GM23248 (cell line): ENCODE measurements at regions not wholly inside any gene's neighbourhood (a gene's known extent, or its start where the extent isn't known, plus 50 kb on each side); places are given as distances from the start of the nearest gene placed in this dataset.
A peak's percentile ranks its signal among the peaks of the same experiment; 100 is the strongest.

Experiments
- DNase-seq: peaks from one replicate; pipeline ENCODE4 v3.0.0-alpha.2; 2015
- H2AFZ ChIP-seq: fragments of 200-600 bp; sonication (generic); 2 replicates; pipeline ENCODE4 v1.6.1; 2016; ENCODE audit warnings: antibody characterized with exemption
- H3F3A ChIP-seq: fragments of 200-600 bp; sonication (generic); 2 replicates; pipeline ENCODE4 v1.6.1; 2016; ENCODE audit warnings: mild to moderate bottlenecking, antibody characterized with exemption, mixed run types; ENCODE audit not compliant: insufficient read depth
- H3K27ac ChIP-seq: fragments of 200-600 bp; sonication (generic); 2 replicates; pipeline ENCODE4 v1.5.1; 2016; ENCODE audit warnings: mild to moderate bottlenecking
- H3K27me3 ChIP-seq: fragments of 200-600 bp; sonication (generic); replicated peaks from 2 replicates; pipeline ENCODE4 v1.6.1; 2016; ENCODE audit warnings: mild to moderate bottlenecking; ENCODE audit not compliant: insufficient read depth
- H3K36me3 ChIP-seq: fragments of 200-600 bp; sonication (generic); 2 replicates; pipeline ENCODE4 v1.6.1; 2016; ENCODE audit warnings: low read depth, mild to moderate bottlenecking
- H3K4me1 ChIP-seq: fragments of 200-600 bp; sonication (generic); 2 replicates; pipeline ENCODE4 v1.6.1; 2016; ENCODE audit warnings: mild to moderate bottlenecking; ENCODE audit not compliant: insufficient read depth
- H3K4me2 ChIP-seq: fragments of 200-600 bp; sonication (generic); one replicate; pipeline ENCODE4 v1.6.1; 2016; ENCODE audit warnings: mild to moderate bottlenecking; ENCODE audit not compliant: unreplicated experiment
- H3K4me3 ChIP-seq: fragments of 200-600 bp; sonication (generic); 2 replicates; pipeline ENCODE4 v1.5.1; 2016; ENCODE audit warnings: mild to moderate bottlenecking
- H3K79me2 ChIP-seq: fragments of 200-600 bp; sonication (generic); 2 replicates; pipeline ENCODE4 v1.6.1; 2016; ENCODE audit warnings: mild to moderate bottlenecking; ENCODE audit not compliant: insufficient read depth
- H3K9ac ChIP-seq: fragments of 200-600 bp; sonication (generic); 2 replicates; pipeline ENCODE4 v1.6.1; 2016; ENCODE audit warnings: mild to moderate bottlenecking
- H3K9me2 ChIP-seq: fragments of 200-600 bp; sonication (generic); 2 replicates; pipeline ENCODE4 v1.6.1; 2016; ENCODE audit warnings: mixed run types, mild to moderate bottlenecking, moderate library complexity; ENCODE audit not compliant: insufficient read depth
- H3K9me3 ChIP-seq: fragments of 200-600 bp; sonication (generic); one replicate; pipeline ENCODE4 v1.6.1; 2017; ENCODE audit warnings: low read depth
- H4K20me1 ChIP-seq: fragments of 200-600 bp; sonication (generic); 2 replicates; pipeline ENCODE4 v1.6.0; 2016; ENCODE audit not compliant: insufficient read depth
- EZH2 ChIP-seq: fragments of 200-600 bp; sonication (generic); IDR thresholded peaks from 2 replicates; pipeline ENCODE4 v1.6.1; 2018; ENCODE audit warnings: antibody characterized with exemption, mild to moderate bottlenecking; ENCODE audit not compliant: insufficient read depth, poor library complexity, severe bottlenecking
- EZH2phosphoT487 ChIP-seq: fragments of 200-600 bp; sonication (generic); IDR thresholded peaks from 2 replicates; pipeline ENCODE4 v1.6.1; 2018; ENCODE audit warnings: antibody characterized with exemption, moderate library complexity, mild to moderate bottlenecking, low read depth; ENCODE audit not compliant: insufficient read depth
- WGBS, 2 experiments: methylation state at CpG; one replicate each; pipeline ENCODE4 v1.1.6; 2015 to 2017; ENCODE audit warnings: low lambda C conversion rate in 2 of 2, low coverage in 1 of 2; ENCODE audit errors: missing lambda C conversion rate in 2 of 2; 5-methylcytosine and 5-hydroxymethylcytosine counted together
- in situ Hi-C: fragments of 300-500 bp; cut with MboI; formaldehyde crosslinking; loops from 2 replicates; pipeline ENCODE4 v1.15.0; 2020

- no peaks in the 10 kb centered on the region for H3K79me2 ChIP-seq
- no peak overlapping the region for H3K27ac ChIP-seq
- DNase-seq = no peak
- in situ Hi-C loops = no loop called here
- no peak overlapping the region for H3K4me2 ChIP-seq
- H3F3A ChIP-seq = no peaks in the 10 kb centered on the region
- H3K9me3 ChIP-seq = no peaks in the 10 kb centered on the region
- no peaks in the 10 kb centered on the region for H3K4me1 ChIP-seq
- H4K20me1 ChIP-seq = no peaks in the 10 kb centered on the region
- H3K27me3 ChIP-seq = no peaks in the 10 kb centered on the region
- no peak overlapping the region for H2AFZ ChIP-seq
- 21 to 23% methylated on average over 3 of the region's 3 CpGs for WGBS, 2 experiments
- H3K4me3 ChIP-seq = no peak overlapping the region
- TF ChIP-seq EZH2 (no peak), EZH2phosphoT487 (no peak)
- H3K9me2 ChIP-seq = no peaks in the 10 kb centered on the region
- no peak overlapping the region for H3K9ac ChIP-seq
- no peaks in the 10 kb centered on the region for H3K36me3 ChIP-seq
These were observed 678.1 kb upstream of the SLC8A1 start for GRCh38 chr2:41129988-41130387.

- WGBS, 2 experiments = 7 to 10% methylated on average over 1 of the region's 1 CpG
- no peak overlapping the region for H2AFZ ChIP-seq
- H3K9me2 ChIP-seq = no peaks in the 10 kb centered on the region; the same call in 1 of the 2 replicates
- H3K79me2 ChIP-seq = no peaks in the 10 kb centered on the region
- no peak overlapping the region for H3K27ac ChIP-seq
- TF ChIP-seq EZH2phosphoT487 (no peak), EZH2 (no peak)
- no peaks in the 10 kb centered on the region for H3F3A ChIP-seq
- no peak overlapping the region for H3K9ac ChIP-seq
- DNase-seq = peak; percentile 0
- in situ Hi-C loops = no loop called here
- H3K4me2 ChIP-seq = no peak overlapping the region
- no peak overlapping the region for H3K4me3 ChIP-seq
- H3K36me3 ChIP-seq = no peaks in the 10 kb centered on the region
- H4K20me1 ChIP-seq = no peaks in the 10 kb centered on the region
- no peaks in the 10 kb centered on the region for H3K27me3 ChIP-seq
- H3K4me1 ChIP-seq = no peaks in the 10 kb centered on the region
- no peaks in the 10 kb centered on the region for H3K9me3 ChIP-seq
These were observed 685.1 kb upstream of the SLC8A1 start for GRCh38 chr2:41137031-41137430.

- H3K4me2 ChIP-seq = no peak overlapping the region
- no peaks in the 10 kb centered on the region for H3K79me2 ChIP-seq
- H2AFZ ChIP-seq = no peak overlapping the region
- no peaks in the 10 kb centered on the region for H3K9me3 ChIP-seq
- 57 to 61% methylated on average over 5 of the region's 5 CpGs for WGBS, 2 experiments
- H3K36me3 ChIP-seq = no peaks in the 10 kb centered on the region
- H4K20me1 ChIP-seq = no peaks in the 10 kb centered on the region
- no peaks in the 10 kb centered on the region for H3F3A ChIP-seq
- no peak overlapping the region for H3K27ac ChIP-seq
- no peaks in the 10 kb centered on the region; the same call in 1 of the 2 replicates for H3K9me2 ChIP-seq
- H3K27me3 ChIP-seq = no peaks in the 10 kb centered on the region
- in situ Hi-C loops = no loop called here
- no peak overlapping the region for H3K4me3 ChIP-seq
- H3K4me1 ChIP-seq = no peaks in the 10 kb centered on the region
- no peak overlapping the region for H3K9ac ChIP-seq
- DNase-seq = no peak
- no peak for TF ChIP-seq EZH2
- TF ChIP-seq EZH2phosphoT487 = no peak
These were observed 689.4 kb upstream of the SLC8A1 start for GRCh38 chr2:41141146-41141791.

GRCh38 chr2:41142478-41142877, 690.6 kb upstream of the SLC8A1 start:
- Histone ChIP-seq H3K4me2 (no peak overlapping the region), H3K27me3 (no peaks in the 10 kb centered on the region)

More at GRCh38 chr2:41142478-41142877, 690.6 kb upstream of the SLC8A1 start:
- Histone ChIP-seq H3K9me2 (no peaks in the 10 kb centered on the region; the same call in 1 of the 2 replicates), H2AFZ (no peak overlapping the region), H3F3A (no peaks in the 10 kb centered on the region), H3K27ac (no peak overlapping the region), H3K79me2 (no peaks in the 10 kb centered on the region), H3K9ac (no peak overlapping the region), H3K4me1 (no peaks in the 10 kb centered on the region), H4K20me1 (no peaks in the 10 kb centered on the region), H3K4me3 (no peak overlapping the region), H3K9me3 (no peaks in the 10 kb centered on the region), H3K36me3 (no peaks in the 10 kb centered on the region)
- DNase-seq = no peak
- TF ChIP-seq EZH2phosphoT487 = no peak
- WGBS, 2 experiments = 0 to 3% methylated on average over 1 of the region's 1 CpG
- in situ Hi-C loops = no loop called here
